H1 (cell line): ENCODE measurements at regions not wholly inside any gene's neighbourhood (a gene's known extent, or its start where the extent isn't known, plus 50 kb on each side); places are given as distances from the start of the nearest gene placed in this dataset.

ENCODE experiments used
- CTCF ChIA-PET: fragments of 300-600 bp; sonication (Branson Sonifier 250); formaldehyde crosslinking; loops from one replicate; lab custom pipeline; 2021; ENCODE audit not compliant: partially characterized antibody; lab: Charles Lee
- POLR2A ChIA-PET: fragments of 300-600 bp; sonication (Branson Sonifier 250); formaldehyde crosslinking; loops from one replicate; lab custom pipeline; 2021; ENCODE audit warnings: inconsistent platforms; ENCODE audit not compliant: partially characterized antibody; lab: Charles Lee
- DNase-seq, 2 experiments: peaks; one replicate each; pipeline versions ENCODE4 v3.0.0 to v3.0.0-alpha.2; 2010 to 2022; ENCODE audit warnings: low spot score in 2 of 2, low read depth in 1 of 2, mixed read lengths in 1 of 2
- FAIRE-seq: peaks from 2 replicates; lab custom pipeline; 2011; peaks lifted over from hg19 to GRCh38; lab: Jason Lieb, UNC
- H2AFZ ChIP-seq: 2 replicates; pipeline ENCODE4 v1.8.1; 2012; ENCODE audit warnings: low read length, inconsistent platforms
- H2AK5ac ChIP-seq: 2 replicates; pipeline ENCODE4 v1.6.1; 2013; ENCODE audit warnings: low read depth, low read length
- H2BK120ac ChIP-seq: replicated peaks from 2 replicates; pipeline ENCODE3; 2013; ENCODE audit warnings: low read depth, low read length, inconsistent platforms
- H2BK12ac ChIP-seq: 2 replicates; pipeline ENCODE4 v1.6.1; 2013; ENCODE audit warnings: low read depth, low read length
- H2BK15ac ChIP-seq: 2 replicates; pipeline ENCODE4 v1.6.1; 2013; ENCODE audit warnings: low read length
- H2BK20ac ChIP-seq: 2 replicates; pipeline ENCODE4 v1.6.1; 2013; ENCODE audit warnings: low read length
- H2BK5ac ChIP-seq: 2 replicates; pipeline ENCODE4 v1.6.1; 2013; ENCODE audit warnings: low read depth, low read length
- H3K14ac ChIP-seq: 2 replicates; pipeline ENCODE4 v1.6.1; 2013; ENCODE audit warnings: inconsistent platforms; ENCODE audit not compliant: insufficient read length
- H3K18ac ChIP-seq: 2 replicates; pipeline ENCODE4 v1.6.1; 2013; ENCODE audit warnings: low read length; ENCODE audit errors: extremely low read depth
- H3K23ac ChIP-seq: 2 replicates; pipeline ENCODE4 v1.6.1; 2013; ENCODE audit warnings: inconsistent platforms; ENCODE audit not compliant: insufficient read length
- H3K23me2 ChIP-seq: 2 replicates; pipeline ENCODE4 v1.6.1; 2013; ENCODE audit warnings: low read depth, low read length
- H3K27ac ChIP-seq: 2 replicates; pipeline ENCODE4 v1.6.1; 2011; ENCODE audit warnings: low read depth, low read length, inconsistent platforms
- H3K27me3 ChIP-seq, 4 experiments: replicated peaks in 1 of 4; 1 replicate in 1 of 4; 2 replicates in 3 of 4; pipeline versions ENCODE4 v1.6.1 to v1.8.1; 2011 to 2013; ENCODE audit warnings: low read length in 3 of 4, mild to moderate bottlenecking in 3 of 4, inconsistent platforms in 2 of 4, mixed read lengths in 2 of 4, moderate library complexity in 1 of 4; ENCODE audit not compliant: control insufficient read depth in 3 of 4, insufficient read depth in 3 of 4; ENCODE audit errors: extremely low read depth in 1 of 4
- H3K36me3 ChIP-seq, 4 experiments: 2 replicates each; pipeline versions ENCODE4 v1.6.1 to v1.8.1; 2011 to 2013; ENCODE audit warnings: mild to moderate bottlenecking in 4 of 4, low read length in 3 of 4, moderate library complexity in 2 of 4, control low read depth in 1 of 4, inconsistent platforms in 1 of 4; ENCODE audit not compliant: insufficient read depth in 4 of 4, control insufficient read depth in 2 of 4
- H3K4ac ChIP-seq: replicated peaks from 2 replicates; pipeline ENCODE3; 2013; ENCODE audit warnings: low read length, low read depth, mixed read lengths, inconsistent platforms; ENCODE audit not compliant: insufficient read length
- H3K4me1 ChIP-seq, 4 experiments: replicated peaks in 1 of 4; 1 replicate in 1 of 4; 2 replicates in 3 of 4; pipeline versions ENCODE4 v1.6.1 to v1.8.1; 2011 to 2013; ENCODE audit warnings: low read length in 3 of 4, inconsistent platforms in 2 of 4, mixed read lengths in 1 of 4; ENCODE audit not compliant: insufficient read depth in 4 of 4, control insufficient read depth in 3 of 4
- H3K4me2 ChIP-seq, 2 experiments: 2 replicates each; pipeline versions ENCODE4 v1.6.1 to v1.8.1; 2011 to 2013; ENCODE audit warnings: low read depth in 2 of 2, low read length in 2 of 2, control low read depth in 1 of 2, inconsistent platforms in 1 of 2, mild to moderate bottlenecking in 1 of 2; ENCODE audit not compliant: insufficient read depth in 1 of 2
- H3K4me3 ChIP-seq, 4 experiments: fragments of 200-600, 300-600 bp in 1 of 4; sonication (generic), shearing (Covaris generic), sonication (Bioruptor Twin) in 1 of 4; 2 replicates each; pipeline versions ENCODE4 v1.5.1 to v1.8.1; 2011 to 2016; ENCODE audit warnings: low read length in 4 of 4, low read depth in 3 of 4, control low read depth in 2 of 4, inconsistent platforms in 2 of 4, mild to moderate bottlenecking in 2 of 4, mixed read lengths in 1 of 4, moderate library complexity in 1 of 4; ENCODE audit not compliant: insufficient read depth in 2 of 4; ENCODE audit errors: extremely low read depth in 1 of 4
- H3K56ac ChIP-seq: replicated peaks from 2 replicates; pipeline ENCODE3; 2013; ENCODE audit warnings: low read depth, mild to moderate bottlenecking, mixed read lengths, low read length, inconsistent platforms; ENCODE audit not compliant: insufficient read length
- H3K79me1 ChIP-seq: 2 replicates; pipeline ENCODE4 v1.6.1; 2013; ENCODE audit warnings: low read depth, low read length, control low read depth
- H3K79me2 ChIP-seq, 2 experiments: 2 replicates each; pipeline versions ENCODE4 v1.6.1 to v1.8.1; 2012 to 2013; ENCODE audit warnings: low read length in 2 of 2, mild to moderate bottlenecking in 2 of 2, inconsistent platforms in 1 of 2; ENCODE audit not compliant: insufficient read depth in 2 of 2, control insufficient read depth in 1 of 2
- H3K9ac ChIP-seq, 4 experiments: replicated peaks in 1 of 4; 1 replicate in 1 of 4; 2 replicates in 3 of 4; pipeline versions ENCODE4 v1.6.1 to v1.8.1; 2011 to 2013; ENCODE audit warnings: low read depth in 3 of 4, low read length in 3 of 4, control low read depth in 2 of 4, mild to moderate bottlenecking in 2 of 4, moderate library complexity in 2 of 4, inconsistent platforms in 1 of 4; ENCODE audit errors: extremely low read depth in 1 of 4
- H3K9me3 ChIP-seq, 2 experiments: 2 replicates each; pipeline versions ENCODE4 v1.6.1 to v1.8.1; 2012 to 2013; ENCODE audit warnings: mild to moderate bottlenecking in 2 of 2, moderate library complexity in 2 of 2, control low read depth in 1 of 2, inconsistent platforms in 1 of 2, low read depth in 1 of 2, low read length in 1 of 2, mixed read lengths in 1 of 2; ENCODE audit not compliant: insufficient read depth in 2 of 2
- H4K20me1 ChIP-seq, 2 experiments: replicated peaks in 1 of 2; 2 replicates each; pipeline versions ENCODE3 to v1.8.1; 2011 to 2013; ENCODE audit warnings: inconsistent platforms in 2 of 2, low read length in 2 of 2, mild to moderate bottlenecking in 1 of 2; ENCODE audit not compliant: insufficient read depth in 2 of 2, control insufficient read depth in 1 of 2
- H4K5ac ChIP-seq: 2 replicates; pipeline ENCODE4 v1.6.1; 2013; ENCODE audit warnings: low read length, low read depth, mixed read lengths, inconsistent platforms; ENCODE audit not compliant: insufficient read length
- H4K8ac ChIP-seq: 2 replicates; pipeline ENCODE4 v1.8.0; 2013; ENCODE audit warnings: mild to moderate bottlenecking, moderate library complexity, low read length, inconsistent platforms; ENCODE audit not compliant: insufficient read depth; ENCODE audit errors: extremely low read depth
- H4K91ac ChIP-seq: replicated peaks from 2 replicates; pipeline ENCODE3; 2013; ENCODE audit warnings: low read length, mixed read lengths, inconsistent platforms; ENCODE audit not compliant: insufficient read length
- ASH2L ChIP-seq: fragments of 200-600, 300-600 bp; sonication (generic); IDR thresholded peaks from one replicate; pipeline ENCODE4 v1.7.1; 2017; ENCODE audit warnings: low read length
- ATF2 ChIP-seq: IDR thresholded peaks from 2 replicates; pipeline ENCODE4 v1.6.1; 2012; ENCODE audit warnings: low read length, inconsistent platforms
- BACH1 ChIP-seq: IDR thresholded peaks from 2 replicates; pipeline ENCODE4 v1.6.1; 2012; ENCODE audit warnings: low read length, improper control_type of control experiment
- E2F6 ChIP-seq: IDR thresholded peaks from 2 replicates; pipeline ENCODE4 v1.6.1; 2012; ENCODE audit warnings: inconsistent platforms
- HDAC6 ChIP-seq: IDR thresholded peaks from one replicate; pipeline ENCODE4 v1.7.1; 2012; ENCODE audit warnings: low read depth, mild to moderate bottlenecking, inconsistent platforms, low read length, moderate library complexity
- SAP30 ChIP-seq: fragments of 300-600 bp; sonication (generic); IDR thresholded peaks from 2 replicates; pipeline ENCODE4 v1.7.1; 2012; ENCODE audit warnings: low read length, moderate library complexity, mild to moderate bottlenecking, inconsistent platforms; ENCODE audit not compliant: insufficient read depth, insufficient replicate concordance
- SRF ChIP-seq: IDR thresholded peaks from 2 replicates; pipeline ENCODE4 v1.6.1; 2011; ENCODE audit warnings: mild to moderate bottlenecking, low read depth, low read length, moderate library complexity
- TBP ChIP-seq: IDR thresholded peaks from 2 replicates; pipeline ENCODE4 v1.6.1; 2011; ENCODE audit warnings: low read depth, low read length, improper control_type of control experiment
- TCF12 ChIP-seq: IDR thresholded peaks from 2 replicates; pipeline ENCODE4 v1.6.1; 2011; ENCODE audit warnings: low read depth, mild to moderate bottlenecking, low read length
- TEAD4 ChIP-seq: IDR thresholded peaks from 2 replicates; pipeline ENCODE4 v1.6.1; 2012; ENCODE audit warnings: low read depth, low read length, inconsistent platforms, mixed read lengths
- WGBS, 2 experiments: shearing (Covaris generic) in 1 of 2; methylation state at CpG; one replicate each; pipeline versions ENCODE4 v1.1.6 to v1.1.7; 2013 to 2015; ENCODE audit warnings: low lambda C conversion rate in 2 of 2, mixed read lengths in 2 of 2, inconsistent platforms in 1 of 2, low coverage in 1 of 2, missing lambda C conversion rate in 1 of 2; ENCODE audit not compliant: insufficient replicate concordance in 2 of 2, insufficient coverage in 1 of 2, insufficient read length in 1 of 2; ENCODE audit errors: extremely low coverage in 1 of 2, missing lambda C conversion rate in 1 of 2; 5-methylcytosine and 5-hydroxymethylcytosine counted together

- H3K27me3 ChIP-seq: peaks cover 0 to 3% (median 0%) of the 10 kb centered on the region in 4 experiments; a peak in 2 of 7 replicates
- FAIRE-seq (no peak), DNase-seq (no peak)
- H3K4ac ChIP-seq: no peak overlapping the region
- H3K14ac ChIP-seq: no peak overlapping the region
- no peak overlapping the region for H2BK12ac ChIP-seq
- CTCF ChIA-PET: no interaction called here
- no peaks in the 10 kb centered on the region for H3K23me2 ChIP-seq
- no peaks in the 10 kb centered on the region for H3K79me2 ChIP-seq
- H4K8ac ChIP-seq: no peak overlapping the region
- H3K9ac ChIP-seq: no peak overlapping the region
- no peaks in the 10 kb centered on the region for H3K36me3 ChIP-seq
- no peak overlapping the region for H2AK5ac ChIP-seq
- no peaks in the 10 kb centered on the region for H3K9me3 ChIP-seq
- H3K4me1 ChIP-seq: peaks cover 0 to 20% (median 11%) of the 10 kb centered on the region in 4 experiments; a peak in 5 of 7 replicates
- no peak overlapping the region for H4K91ac ChIP-seq
- no peak overlapping the region for H3K23ac ChIP-seq
- no peak overlapping the region for H2BK20ac ChIP-seq
- no peak overlapping the region for H3K56ac ChIP-seq
- POLR2A ChIA-PET: no interaction called here
- H4K5ac ChIP-seq: no peak overlapping the region
- peaks cover 2% of the 10 kb centered on the region for H3K79me1 ChIP-seq
- no peak overlapping the region for H2BK120ac ChIP-seq
- peak overlapping the region; percentile 12 to 25; a peak in 1 of 4 replicates for H3K4me2 ChIP-seq
- no peak overlapping the region for H2BK5ac ChIP-seq
- peaks cover 0 to 5% of the 10 kb centered on the region in 2 experiments for H4K20me1 ChIP-seq
- WGBS, 2 experiments: 77% methylated on average over 2 of the region's 2 CpGs; no CpG with 5 or more reads in 1 of the 2 experiments
- H2AFZ ChIP-seq: no peak overlapping the region
- peak overlapping the region in 1 of 4 experiments; percentile 21; a peak in 1 of 8 replicates for H3K4me3 ChIP-seq
- H3K18ac ChIP-seq: peak overlapping the region; percentile 32; the same call in 1 of the 2 replicates
- H3K27ac ChIP-seq: no peak overlapping the region
- no peak overlapping the region for H2BK15ac ChIP-seq
- TF ChIP-seq ATF2: no peak
- no peak for TF ChIP-seq BACH1
- no peak for TF ChIP-seq TCF12
- no peak for TF ChIP-seq HDAC6
- TF ChIP-seq SAP30: no peak
- TF ChIP-seq TBP: no peak
- no peak for TF ChIP-seq ASH2L
- TF ChIP-seq E2F6: no peak
- TF ChIP-seq SRF: no peak
- no peak for TF ChIP-seq TEAD4
Measured at GRCh38 chr18:1015777-1016176, 111.1 kb downstream of the ADCYAP1 start.
